Thymus (tissue), 11 donors: ENCODE measurements at regions not wholly inside any gene's neighbourhood (a gene's known extent, or its start where the extent isn't known, plus 50 kb on each side); places are given as distances from the start of the nearest gene placed in this dataset.

Experiments
- DNase-seq, 9 donors: peaks; one replicate each; pipeline ENCODE4 v3.0.0-alpha.2; 2013; ENCODE audit warnings: low spot score in 9 of 9, low read depth in 6 of 9, missing footprints in 1 of 9
- H3K27ac ChIP-seq, 2 donors: one replicate each; pipeline ENCODE4 v1.5.1; 2013; ENCODE audit warnings: control low read depth in 1 of 2, low read depth in 1 of 2, low read length in 1 of 2, mild to moderate bottlenecking in 1 of 2, moderate library complexity in 1 of 2
- H3K27me3 ChIP-seq, 2 donors: one replicate each; pipeline ENCODE4 v1.5.1; 2013; ENCODE audit warnings: low read length in 1 of 2; ENCODE audit not compliant: control insufficient read depth in 2 of 2, insufficient read depth in 1 of 2
- H3K36me3 ChIP-seq, 2 donors: one replicate each; pipeline ENCODE4 v1.5.1; 2013; ENCODE audit warnings: low read length in 1 of 2, mild to moderate bottlenecking in 1 of 2, moderate library complexity in 1 of 2; ENCODE audit not compliant: control insufficient read depth in 2 of 2, insufficient read depth in 2 of 2
- H3K4me1 ChIP-seq, 2 donors: one replicate each; pipeline ENCODE4 v1.5.1; 2013; ENCODE audit warnings: low read length in 2 of 2; ENCODE audit not compliant: control insufficient read depth in 2 of 2, insufficient read depth in 2 of 2
- H3K4me3 ChIP-seq, 2 donors: one replicate each; pipeline ENCODE4 v1.5.1; 2013; ENCODE audit warnings: low read length in 2 of 2, control low read depth in 1 of 2, mild to moderate bottlenecking in 1 of 2
- H3K9me3 ChIP-seq, 2 donors: one replicate each; pipeline ENCODE4 v1.5.1; 2013; ENCODE audit warnings: low read length in 1 of 2, mild to moderate bottlenecking in 1 of 2; ENCODE audit not compliant: control insufficient read depth in 2 of 2, insufficient read depth in 1 of 2
- WGBS: extraction: QIAGEN DNeasy Blood & Tissue Kit; methylation state at CpG from one replicate; pipeline ENCODE4 v1.1.7; 2013; 5-methylcytosine and 5-hydroxymethylcytosine counted together
- donor health status: healthy.

DNA sequence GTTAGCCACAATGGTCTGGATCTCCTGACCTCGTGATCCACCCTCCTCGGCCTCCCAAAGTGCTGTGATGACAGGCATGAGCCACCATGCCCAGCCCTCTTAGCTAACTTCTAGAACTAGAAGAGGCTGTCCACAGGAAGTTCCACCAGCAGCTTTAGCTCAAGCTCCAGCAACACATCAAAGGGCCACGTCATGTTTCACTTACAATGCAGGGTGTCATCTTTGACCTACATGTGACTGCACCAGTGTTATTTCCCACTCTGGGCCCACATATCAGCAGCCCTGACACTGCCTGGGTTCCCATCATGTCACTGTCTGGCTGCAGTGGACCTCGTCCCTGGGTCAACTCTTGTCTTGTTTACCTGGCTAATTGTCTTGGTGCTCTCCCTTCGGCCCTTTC is 147.2 kb downstream of the GRIN2B start:
- no peak for DNase-seq

DNA sequence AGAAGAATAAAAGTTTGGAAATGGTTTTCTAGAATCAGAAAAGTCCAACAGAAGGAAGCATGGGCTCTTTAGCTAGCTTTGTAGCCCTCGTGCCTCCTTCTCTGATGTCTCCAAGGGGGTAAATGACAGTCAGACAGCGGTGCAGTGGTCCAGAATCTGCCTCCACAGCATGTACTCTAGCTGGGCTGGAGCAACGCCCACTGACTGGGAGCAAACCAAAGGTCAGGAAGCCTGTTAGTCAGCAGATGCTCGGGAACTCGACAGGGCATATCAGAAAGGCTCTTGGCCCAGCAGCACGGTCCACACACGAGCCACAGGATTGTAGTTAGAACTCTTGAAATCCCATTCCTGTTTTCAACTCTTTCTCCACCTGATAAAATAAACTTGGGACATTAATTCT is 164.3 kb downstream of the GRIN2B start:
- Histone ChIP-seq H3K27ac (no peak overlapping the region), H3K36me3 (no peaks in the 10 kb centered on the region), H3K9me3 (no peaks in the 10 kb centered on the region), H3K4me3 (no peak overlapping the region), H3K4me1 (no peaks in the 10 kb centered on the region), H3K27me3 (no peaks in the 10 kb centered on the region)
- DNase-seq: no peak
- WGBS: 83% methylated on average over 7 of the region's 7 CpGs

More for the DNA sequence above, 147.2 kb downstream of the GRIN2B start:
- H3K4me1 ChIP-seq: no peaks in the 10 kb centered on the region
- H3K27me3 ChIP-seq: no peaks in the 10 kb centered on the region
- no peaks in the 10 kb centered on the region for H3K9me3 ChIP-seq
- no peak overlapping the region for H3K27ac ChIP-seq
- no peaks in the 10 kb centered on the region for H3K36me3 ChIP-seq
- no peak overlapping the region for H3K4me3 ChIP-seq
- WGBS: 86% methylated on average over 5 of the region's 5 CpGs

DNA sequence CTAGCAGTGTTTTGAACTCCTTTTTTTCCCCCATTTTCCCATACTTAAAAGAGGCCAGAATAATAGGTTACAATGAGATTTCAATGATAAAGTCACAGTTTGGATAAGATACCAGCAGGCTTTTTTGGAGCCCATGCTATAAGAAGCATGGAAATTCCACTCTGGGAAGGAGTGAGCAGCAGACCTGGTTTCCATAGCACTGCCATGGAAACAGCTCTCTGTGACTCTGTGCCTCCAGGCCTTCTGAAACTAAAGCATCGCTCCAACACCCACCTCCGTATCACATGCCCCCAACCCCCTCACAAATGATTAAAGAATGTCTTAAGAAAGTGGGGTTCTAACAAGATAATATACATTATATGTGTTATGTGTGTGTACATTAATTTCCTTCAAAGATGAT is 165.0 kb downstream of the GRIN2B start:
- no peaks in the 10 kb centered on the region for H3K36me3 ChIP-seq
- H3K4me3 ChIP-seq: no peak overlapping the region
- DNase-seq: no peak
- H3K9me3 ChIP-seq: no peaks in the 10 kb centered on the region
- H3K27ac ChIP-seq: no peak overlapping the region
- no peaks in the 10 kb centered on the region for H3K4me1 ChIP-seq
- H3K27me3 ChIP-seq: no peaks in the 10 kb centered on the region
- 87% methylated on average over 2 of the region's 2 CpGs for WGBS

DNA sequence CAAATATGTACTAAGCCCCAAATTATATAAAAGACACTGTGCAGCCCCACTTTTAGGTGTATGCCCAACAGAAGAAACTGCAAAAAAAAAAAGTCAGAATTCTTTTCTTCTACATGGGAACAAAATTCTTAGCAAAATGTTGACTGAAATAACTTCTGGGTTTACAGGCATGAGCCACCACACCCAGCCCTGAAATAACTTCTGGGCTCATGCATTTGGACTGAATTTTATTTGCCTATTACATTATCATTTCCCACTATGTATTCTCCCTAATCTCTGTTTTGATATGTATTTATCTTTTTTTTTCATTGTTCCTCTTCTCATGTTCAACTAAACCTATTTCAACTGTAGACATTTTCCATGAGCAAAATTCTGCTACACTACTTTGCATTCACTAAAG is 169.2 kb downstream of the GRIN2B start:
- H3K9me3 ChIP-seq: no peaks in the 10 kb centered on the region
- H3K4me3 ChIP-seq: no peak overlapping the region
- no peaks in the 10 kb centered on the region for H3K4me1 ChIP-seq
- DNase-seq: no peak
- no peaks in the 10 kb centered on the region for H3K36me3 ChIP-seq
- no peaks in the 10 kb centered on the region for H3K27me3 ChIP-seq
- H3K27ac ChIP-seq: no peak overlapping the region

DNA sequence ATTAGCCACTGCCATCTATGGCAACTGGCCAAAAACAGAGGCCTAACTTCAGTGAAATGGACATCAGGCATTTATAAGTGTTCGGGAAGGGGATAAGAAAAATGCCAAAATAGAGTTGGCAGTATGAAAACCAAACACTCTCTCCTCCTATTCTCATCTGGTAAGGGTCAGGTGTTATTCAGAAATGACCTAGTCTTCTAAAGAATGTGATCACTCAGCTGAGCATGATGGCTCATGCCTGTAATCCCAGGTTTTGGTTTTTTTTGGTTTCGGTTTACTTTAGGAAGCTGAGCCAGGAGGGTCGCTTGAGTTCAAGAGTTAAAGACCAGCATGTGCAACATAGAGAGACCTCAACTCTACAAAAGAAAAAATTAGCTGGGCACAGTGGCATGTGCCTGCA is 170.3 kb downstream of the GRIN2B start:
- Histone ChIP-seq H3K27ac (no peak overlapping the region), H3K36me3 (no peaks in the 10 kb centered on the region), H3K9me3 (no peaks in the 10 kb centered on the region), H3K4me3 (no peak overlapping the region), H3K4me1 (no peaks in the 10 kb centered on the region), H3K27me3 (no peaks in the 10 kb centered on the region)
- 91% methylated on average over 3 of the region's 3 CpGs for whole genome bisulfite sequencing
- no peak for DNase-seq

DNA sequence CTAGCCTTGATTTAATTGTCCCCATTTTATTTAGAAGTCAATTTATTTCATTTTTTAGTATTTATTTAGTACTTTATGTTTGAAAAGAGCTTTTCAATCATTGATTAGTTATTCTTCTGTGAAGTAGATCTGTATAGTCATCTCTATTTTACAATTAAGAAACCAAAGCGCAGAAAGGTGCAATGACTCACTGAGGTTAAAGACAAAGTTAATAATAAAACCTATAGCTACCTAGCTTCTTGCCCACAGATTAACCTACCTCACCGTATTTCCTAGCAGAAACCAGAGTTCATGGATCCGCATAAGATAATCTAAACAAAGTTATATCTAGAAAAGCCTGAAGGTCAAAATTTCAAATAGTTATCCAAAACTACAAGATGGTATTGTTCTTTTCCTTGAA is 176.4 kb downstream of the GRIN2B start:
- Histone ChIP-seq H3K4me1 (no peaks in the 10 kb centered on the region), H3K27me3 (no peaks in the 10 kb centered on the region), H3K9me3 (no peaks in the 10 kb centered on the region), H3K27ac (no peak overlapping the region), H3K4me3 (no peak overlapping the region), H3K36me3 (no peaks in the 10 kb centered on the region)
- 64% methylated on average over 3 of the region's 3 CpGs for WGBS
- no peak for DNase-seq

DNA sequence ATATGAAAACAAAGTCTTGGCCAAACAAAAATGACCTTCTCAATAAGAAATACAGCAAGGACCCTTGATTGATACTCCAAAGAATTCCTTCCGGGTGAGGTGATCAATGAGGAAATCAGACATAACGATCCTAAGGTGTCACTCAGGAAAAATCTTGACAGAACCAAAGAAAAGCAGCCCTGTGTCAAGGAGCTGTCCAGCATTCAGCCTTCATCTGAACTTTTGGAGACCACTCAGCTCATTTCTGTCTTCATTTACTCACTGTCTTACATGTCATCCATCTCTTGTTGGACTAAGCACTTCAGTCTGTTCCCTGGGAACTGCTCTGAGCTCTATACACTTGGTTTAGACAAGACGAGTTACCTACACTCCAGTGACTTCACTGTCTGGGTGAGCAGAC is 179.9 kb downstream of the GRIN2B start:
- H3K4me3 ChIP-seq: no peak overlapping the region
- no peaks in the 10 kb centered on the region for H3K9me3 ChIP-seq
- 84% methylated on average over 3 of the region's 3 CpGs for WGBS
- H3K4me1 ChIP-seq: no peaks in the 10 kb centered on the region
- H3K36me3 ChIP-seq: no peaks in the 10 kb centered on the region
- no peak overlapping the region for H3K27ac ChIP-seq
- no peak for DNase-seq
- no peaks in the 10 kb centered on the region for H3K27me3 ChIP-seq

DNA sequence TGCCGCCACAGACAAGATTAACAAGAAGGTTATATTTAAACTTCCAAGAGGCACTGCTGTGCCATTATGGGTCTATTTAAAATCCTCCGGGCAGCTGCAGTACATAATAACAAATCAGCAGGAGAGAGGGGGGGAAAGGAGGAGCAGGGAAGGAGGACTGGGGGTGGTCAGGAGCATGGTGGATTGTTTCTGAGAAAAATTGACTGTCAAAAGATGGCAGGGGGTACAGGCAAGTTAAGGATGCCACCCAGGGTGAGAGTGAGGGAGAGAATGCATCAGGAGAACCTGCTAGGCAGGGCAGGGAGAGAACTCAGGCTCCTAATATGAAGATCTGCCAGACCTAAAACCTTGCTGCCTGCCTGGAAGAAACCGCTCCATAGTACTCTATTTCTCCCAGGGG is 181.8 kb downstream of the GRIN2B start:
- Histone ChIP-seq H3K9me3 (no peaks in the 10 kb centered on the region), H3K27ac (no peak overlapping the region), H3K4me3 (no peak overlapping the region), H3K27me3 (no peaks in the 10 kb centered on the region), H3K36me3 (no peaks in the 10 kb centered on the region), H3K4me1 (no peaks in the 10 kb centered on the region)
- 60% methylated on average over 3 of the region's 3 CpGs for WGBS
- no peak for DNase-seq

DNA sequence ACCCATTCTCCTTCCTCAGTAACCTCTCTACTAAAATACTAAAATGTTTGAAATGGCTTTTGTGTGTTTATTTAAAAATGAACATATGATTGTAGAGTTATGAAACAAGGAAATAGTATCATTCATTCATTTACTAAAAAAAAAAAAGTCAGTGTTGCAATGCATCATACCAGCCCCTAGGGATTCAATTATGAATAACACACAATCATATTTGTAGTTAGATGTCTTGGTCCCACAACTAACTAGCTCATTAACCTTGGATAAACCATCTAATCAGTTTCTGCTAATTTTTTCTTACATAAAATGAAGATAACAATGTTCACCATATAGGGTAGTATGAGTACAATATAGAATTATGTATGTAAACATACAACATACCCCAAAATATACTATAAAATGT is 183.2 kb downstream of the GRIN2B start:
- H3K27ac ChIP-seq: no peak overlapping the region
- H3K4me1 ChIP-seq: no peaks in the 10 kb centered on the region
- no peak for DNase-seq
- no peaks in the 10 kb centered on the region for H3K9me3 ChIP-seq
- H3K4me3 ChIP-seq: no peak overlapping the region
- H3K36me3 ChIP-seq: no peaks in the 10 kb centered on the region
- no peaks in the 10 kb centered on the region for H3K27me3 ChIP-seq

DNA sequence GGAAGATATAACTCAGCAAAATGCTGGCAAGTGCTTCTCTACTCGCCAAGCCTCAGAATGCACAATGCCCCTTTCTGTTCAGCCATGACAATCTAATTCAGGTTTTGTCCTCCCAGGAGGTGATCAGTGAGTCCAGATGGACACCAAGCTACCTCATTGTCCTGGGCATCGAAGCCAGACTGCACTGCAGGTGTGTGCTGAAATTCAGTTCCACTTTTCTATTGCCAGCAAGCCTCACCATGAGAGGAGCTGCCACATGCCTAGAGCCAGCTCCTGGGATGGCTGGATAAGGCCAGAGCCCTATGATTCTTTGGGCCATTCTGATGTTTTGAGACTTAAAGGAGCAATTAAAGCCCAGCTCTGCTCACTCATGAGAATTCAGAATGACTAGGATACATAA is 186.7 kb downstream of the GRIN2B start:
- H3K4me3 ChIP-seq: no peak overlapping the region
- H3K27ac ChIP-seq: no peak overlapping the region
- 91% methylated on average over 2 of the region's 2 CpGs for whole genome bisulfite sequencing
- no peaks in the 10 kb centered on the region for H3K4me1 ChIP-seq
- no peak for DNase-seq
- H3K9me3 ChIP-seq: no peaks in the 10 kb centered on the region
- no peaks in the 10 kb centered on the region for H3K36me3 ChIP-seq
- H3K27me3 ChIP-seq: no peaks in the 10 kb centered on the region
